Glutamatergic neuron (in vitro differentiated cells): ENCODE measurements at regions not wholly inside any gene's neighbourhood (a gene's known extent, or its start where the extent isn't known, plus 50 kb on each side); places are given as distances from the start of the nearest gene placed in this dataset.
A peak's percentile ranks its signal among the peaks of the same experiment; 100 is the strongest.

Experiments
- DNase-seq: peaks from one replicate; pipeline ENCODE4 v3.0.0; 2022
- H3K27ac Mint-ChIP-seq: one replicate; pipeline ENCODE4 v1.8.0; 2020; ENCODE audit warnings: mild to moderate bottlenecking, mixed read lengths, inconsistent platforms; ENCODE audit not compliant: unreplicated experiment
- H3K27me3 Mint-ChIP-seq: one replicate; pipeline ENCODE4 v1.8.0; 2020; ENCODE audit warnings: mild to moderate bottlenecking, moderate library complexity, mixed read lengths, inconsistent platforms; ENCODE audit not compliant: unreplicated experiment
- H3K36me3 Mint-ChIP-seq: one replicate; pipeline ENCODE4 v1.8.0; 2020; ENCODE audit warnings: mild to moderate bottlenecking, mixed read lengths, inconsistent platforms; ENCODE audit not compliant: unreplicated experiment
- H3K4me1 Mint-ChIP-seq: one replicate; pipeline ENCODE4 v1.8.0; 2020; ENCODE audit warnings: mild to moderate bottlenecking, low read depth, mixed read lengths, inconsistent platforms; ENCODE audit not compliant: unreplicated experiment
- H3K4me3 Mint-ChIP-seq: one replicate; pipeline ENCODE4 v1.8.0; 2020; ENCODE audit warnings: mild to moderate bottlenecking, mixed read lengths, inconsistent platforms; ENCODE audit not compliant: unreplicated experiment
- H3K9me3 Mint-ChIP-seq: one replicate; pipeline ENCODE4 v1.8.0; 2020; ENCODE audit warnings: mild to moderate bottlenecking, moderate library complexity, mixed read lengths, inconsistent platforms; ENCODE audit not compliant: unreplicated experiment
- TF ChIP-seq, protein P1 (sequence below): fragments of 200-600 bp; sonication (generic); IDR thresholded peaks from one replicate; pipeline ENCODE4 v1.5.0; 2021; ENCODE audit not compliant: partially characterized antibody, unreplicated experiment

DNA sequence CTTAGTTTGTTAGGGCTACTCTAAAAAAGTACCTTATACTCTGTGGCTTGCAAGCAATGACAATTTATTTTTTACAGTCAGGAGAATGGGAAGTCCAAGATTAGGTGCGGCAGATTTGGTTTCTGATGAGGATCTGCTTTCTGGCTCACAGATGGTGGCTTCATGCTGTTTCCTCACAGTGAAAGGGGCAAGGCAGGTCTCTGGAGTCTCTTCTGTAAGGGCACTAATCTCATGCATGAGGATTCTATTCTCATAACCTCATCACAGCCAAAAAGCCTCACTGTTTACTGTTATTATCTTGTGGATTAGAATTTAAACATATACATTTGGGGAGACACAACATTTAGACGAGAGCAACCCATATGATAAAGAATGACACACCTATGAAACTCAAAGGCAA, 1957.4 kb upstream of the SEL1L start:
- Mint-ChIP-seq H3K9me3 (peaks cover 5% of the 10 kb centered on the region), H3K27ac (peak overlapping the region; percentile 96), H3K4me3 (peak overlapping the region; percentile 79), H3K4me1 (peaks cover 9% of the 10 kb centered on the region), H3K36me3 (no peaks in the 10 kb centered on the region), H3K27me3 (peaks cover 4% of the 10 kb centered on the region)
- DNase-seq, result peak; percentile 29
- TF ChIP-seq, protein P1, sequence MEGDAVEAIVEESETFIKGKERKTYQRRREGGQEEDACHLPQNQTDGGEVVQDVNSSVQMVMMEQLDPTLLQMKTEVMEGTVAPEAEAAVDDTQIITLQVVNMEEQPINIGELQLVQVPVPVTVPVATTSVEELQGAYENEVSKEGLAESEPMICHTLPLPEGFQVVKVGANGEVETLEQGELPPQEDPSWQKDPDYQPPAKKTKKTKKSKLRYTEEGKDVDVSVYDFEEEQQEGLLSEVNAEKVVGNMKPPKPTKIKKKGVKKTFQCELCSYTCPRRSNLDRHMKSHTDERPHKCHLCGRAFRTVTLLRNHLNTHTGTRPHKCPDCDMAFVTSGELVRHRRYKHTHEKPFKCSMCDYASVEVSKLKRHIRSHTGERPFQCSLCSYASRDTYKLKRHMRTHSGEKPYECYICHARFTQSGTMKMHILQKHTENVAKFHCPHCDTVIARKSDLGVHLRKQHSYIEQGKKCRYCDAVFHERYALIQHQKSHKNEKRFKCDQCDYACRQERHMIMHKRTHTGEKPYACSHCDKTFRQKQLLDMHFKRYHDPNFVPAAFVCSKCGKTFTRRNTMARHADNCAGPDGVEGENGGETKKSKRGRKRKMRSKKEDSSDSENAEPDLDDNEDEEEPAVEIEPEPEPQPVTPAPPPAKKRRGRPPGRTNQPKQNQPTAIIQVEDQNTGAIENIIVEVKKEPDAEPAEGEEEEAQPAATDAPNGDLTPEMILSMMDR, result no peak

- Mint-ChIP-seq H3K36me3 (no peaks in the 10 kb centered on the region), H3K4me1 (peaks cover 3% of the 10 kb centered on the region), H3K4me3 (no peak overlapping the region), H3K9me3 (no peaks in the 10 kb centered on the region), H3K27ac (no peak overlapping the region), H3K27me3 (no peaks in the 10 kb centered on the region)
- TF ChIP-seq, protein P1, result no peak
- DNase-seq, result no peak
Measured at GRCh38 chr14:83520837-83521236, 1987.2 kb upstream of the SEL1L start.

- Mint-ChIP-seq H3K4me3 (no peak overlapping the region), H3K27me3 (no peaks in the 10 kb centered on the region), H3K4me1 (no peaks in the 10 kb centered on the region), H3K9me3 (no peaks in the 10 kb centered on the region), H3K36me3 (no peaks in the 10 kb centered on the region), H3K27ac (no peak overlapping the region)
- TF ChIP-seq, protein P1, result no peak
- no peak for DNase-seq
Measured at GRCh38 chr14:83529531-83529930, 1995.9 kb upstream of the SEL1L start.

GRCh38 chr14:83533734-83534133, 1996.2 kb upstream of the FLRT2 start:
- H3K4me1 Mint-ChIP-seq, result no peaks in the 10 kb centered on the region
- no peak overlapping the region for H3K27ac Mint-ChIP-seq
- H3K36me3 Mint-ChIP-seq, result no peaks in the 10 kb centered on the region
- H3K9me3 Mint-ChIP-seq, result no peaks in the 10 kb centered on the region
- no peaks in the 10 kb centered on the region for H3K27me3 Mint-ChIP-seq
- H3K4me3 Mint-ChIP-seq, result no peak overlapping the region
- TF ChIP-seq, protein P1, result no peak
- DNase-seq, result no peak

- Mint-ChIP-seq H3K27ac (no peak overlapping the region), H3K4me1 (no peaks in the 10 kb centered on the region), H3K9me3 (no peaks in the 10 kb centered on the region), H3K27me3 (no peaks in the 10 kb centered on the region), H3K36me3 (no peaks in the 10 kb centered on the region), H3K4me3 (no peak overlapping the region)
- no peak for DNase-seq
- TF ChIP-seq, protein P1, result no peak
Measured at GRCh38 chr14:83534995-83535394, 1994.9 kb upstream of the FLRT2 start.
